ENCODE measurements at regions not wholly inside any gene's neighbourhood (a gene's known extent, or its start where the extent isn't known, plus 50 kb on each side); places are given as distances from the start of the nearest gene placed in this dataset.

DNA sequence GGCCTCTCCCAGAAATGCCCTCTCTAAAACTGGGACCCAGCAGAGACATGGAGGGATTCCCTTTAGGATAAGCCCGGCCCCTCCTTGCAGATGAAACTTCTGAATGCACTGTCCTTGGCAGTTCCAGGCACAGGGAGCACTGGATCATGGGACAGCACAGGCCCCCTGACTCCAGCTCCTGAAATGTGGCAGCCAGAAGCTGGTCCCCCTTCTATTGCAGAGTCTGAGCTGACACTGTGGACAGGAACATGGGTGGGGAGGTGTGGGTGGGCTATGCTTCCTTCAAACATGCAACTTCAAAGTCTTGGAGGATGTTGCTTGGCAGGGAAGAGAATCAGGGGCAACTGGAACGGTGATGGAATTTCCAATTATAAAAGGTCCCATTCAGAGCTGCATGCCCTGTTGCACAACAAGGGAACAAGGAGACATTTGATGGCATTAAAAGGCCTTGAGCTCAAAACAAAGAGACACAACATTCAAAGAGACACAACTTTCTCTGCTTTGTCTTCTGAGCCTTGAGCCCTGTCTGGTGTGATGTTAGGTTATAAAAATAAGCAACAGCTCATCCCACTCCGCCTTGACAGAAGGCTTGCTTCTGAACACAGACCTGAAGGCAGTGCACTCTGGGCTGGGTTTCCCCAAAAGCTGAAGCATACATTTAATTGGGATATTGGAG, 239.0 kb downstream of the OSR1 start:
- Histone ChIP-seq H3K4me3 (no peak overlapping the region), H3K9me3 (replicated peaks) (no peaks in the 10 kb centered on the region), H3K36me3 (no peaks in the 10 kb centered on the region), H3K27ac (replicated peaks) (no peak overlapping the region), H3K27me3 (ENCODE audit: low read depth) (no peaks in the 10 kb centered on the region), H3K4me1 (no peaks in the 10 kb centered on the region)
- no peak for DNase-seq
- TF ChIP-seq, protein P1, sequence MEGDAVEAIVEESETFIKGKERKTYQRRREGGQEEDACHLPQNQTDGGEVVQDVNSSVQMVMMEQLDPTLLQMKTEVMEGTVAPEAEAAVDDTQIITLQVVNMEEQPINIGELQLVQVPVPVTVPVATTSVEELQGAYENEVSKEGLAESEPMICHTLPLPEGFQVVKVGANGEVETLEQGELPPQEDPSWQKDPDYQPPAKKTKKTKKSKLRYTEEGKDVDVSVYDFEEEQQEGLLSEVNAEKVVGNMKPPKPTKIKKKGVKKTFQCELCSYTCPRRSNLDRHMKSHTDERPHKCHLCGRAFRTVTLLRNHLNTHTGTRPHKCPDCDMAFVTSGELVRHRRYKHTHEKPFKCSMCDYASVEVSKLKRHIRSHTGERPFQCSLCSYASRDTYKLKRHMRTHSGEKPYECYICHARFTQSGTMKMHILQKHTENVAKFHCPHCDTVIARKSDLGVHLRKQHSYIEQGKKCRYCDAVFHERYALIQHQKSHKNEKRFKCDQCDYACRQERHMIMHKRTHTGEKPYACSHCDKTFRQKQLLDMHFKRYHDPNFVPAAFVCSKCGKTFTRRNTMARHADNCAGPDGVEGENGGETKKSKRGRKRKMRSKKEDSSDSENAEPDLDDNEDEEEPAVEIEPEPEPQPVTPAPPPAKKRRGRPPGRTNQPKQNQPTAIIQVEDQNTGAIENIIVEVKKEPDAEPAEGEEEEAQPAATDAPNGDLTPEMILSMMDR (IDR thresholded peaks at IDR 0.05; ENCODE audit: borderline replicate concordance), result no peak
- intact Hi-C loops (cut with micrococcal nuclease), result no loop called here

DNA sequence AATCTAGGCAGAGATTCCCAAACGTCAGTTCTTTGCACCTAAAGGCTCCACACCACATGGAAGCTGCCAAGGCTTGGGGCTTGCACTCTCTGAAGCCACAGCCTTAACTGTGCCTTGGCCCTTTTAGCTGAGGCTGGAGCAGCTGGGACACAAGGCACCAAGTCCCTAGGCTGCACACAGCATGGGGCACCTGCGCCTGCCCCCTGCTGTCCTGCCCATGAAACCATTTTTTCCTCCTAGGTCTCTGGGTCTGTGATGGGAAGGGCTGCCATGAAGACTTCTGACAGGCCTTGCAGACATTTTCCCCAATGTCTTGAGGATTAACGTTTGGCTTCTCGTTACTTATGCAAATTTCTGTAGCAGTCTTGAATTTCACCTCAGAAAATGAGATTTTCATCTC, 241.5 kb downstream of the OSR1 start:
- TF ChIP-seq, protein P1 (IDR thresholded peaks at IDR 0.05; ENCODE audit: borderline replicate concordance), result no peak
- Histone ChIP-seq H3K4me3 (no peak overlapping the region), H3K27ac (replicated peaks) (no peak overlapping the region), H3K27me3 (ENCODE audit: low read depth) (no peaks in the 10 kb centered on the region), H3K36me3 (no peaks in the 10 kb centered on the region), H3K4me1 (no peaks in the 10 kb centered on the region), H3K9me3 (replicated peaks) (no peaks in the 10 kb centered on the region)
- no peak for DNase-seq
- intact Hi-C loops (cut with micrococcal nuclease), result no loop called here

DNA sequence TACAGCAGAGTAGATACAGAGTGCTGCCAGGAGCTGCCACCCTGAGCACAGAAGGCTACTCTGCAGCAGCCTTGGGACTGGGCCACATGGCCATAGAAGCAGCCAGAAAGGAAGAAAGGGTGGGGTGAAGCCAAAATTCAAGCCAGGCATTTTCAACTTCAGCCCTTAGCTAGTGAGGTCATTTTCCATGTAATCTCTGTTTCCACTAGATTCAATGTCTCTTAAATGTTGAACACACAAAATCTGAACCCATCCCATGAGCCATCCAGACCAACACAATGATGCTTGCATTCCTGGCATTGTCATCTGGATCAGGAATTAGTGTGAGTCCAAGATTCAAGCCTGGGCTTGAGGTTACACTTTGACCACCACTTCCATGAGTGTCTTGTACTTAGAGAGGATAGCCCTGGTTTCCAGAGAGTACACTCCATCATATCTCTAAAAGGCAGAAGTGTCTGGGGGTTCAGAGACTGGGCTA, 243.6 kb downstream of the OSR1 start:
- intact Hi-C loops (cut with micrococcal nuclease), result no loop called here
- Histone ChIP-seq H3K36me3 (no peaks in the 10 kb centered on the region), H3K9me3 (replicated peaks) (no peaks in the 10 kb centered on the region), H3K4me1 (no peaks in the 10 kb centered on the region), H3K4me3 (no peak overlapping the region), H3K27me3 (ENCODE audit: low read depth) (no peaks in the 10 kb centered on the region), H3K27ac (replicated peaks) (no peak overlapping the region)
- DNase-seq, result peak; percentile 27
- TF ChIP-seq, protein P1 (IDR thresholded peaks at IDR 0.05; ENCODE audit: borderline replicate concordance), result no peak

DNA sequence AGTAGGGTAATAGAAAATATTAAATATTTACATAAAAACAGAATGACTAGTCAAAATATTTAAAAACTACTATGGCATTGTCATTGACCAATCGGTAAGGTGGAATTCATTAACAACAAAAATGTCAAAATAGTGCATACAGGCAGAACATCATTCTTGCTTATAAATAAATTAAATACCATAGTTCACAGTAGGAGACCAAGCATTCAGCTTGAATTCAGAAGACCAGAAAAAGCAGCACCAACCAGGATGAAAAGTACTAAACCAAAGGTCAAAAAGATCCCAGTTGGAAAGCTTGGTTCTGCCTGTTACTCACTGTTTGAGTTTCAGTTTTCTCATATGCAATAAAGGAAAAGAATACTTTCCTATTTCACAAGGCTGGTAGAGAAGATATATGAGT, 244.3 kb downstream of the OSR1 start:
- Histone ChIP-seq H3K4me1 (no peaks in the 10 kb centered on the region), H3K9me3 (replicated peaks) (no peaks in the 10 kb centered on the region), H3K27me3 (ENCODE audit: low read depth) (no peaks in the 10 kb centered on the region), H3K4me3 (no peak overlapping the region), H3K27ac (replicated peaks) (no peak overlapping the region), H3K36me3 (no peaks in the 10 kb centered on the region)
- TF ChIP-seq, protein P1 (IDR thresholded peaks at IDR 0.05; ENCODE audit: borderline replicate concordance), result no peak
- no peak for DNase-seq
- intact Hi-C loops (cut with micrococcal nuclease), result no loop called here

DNA sequence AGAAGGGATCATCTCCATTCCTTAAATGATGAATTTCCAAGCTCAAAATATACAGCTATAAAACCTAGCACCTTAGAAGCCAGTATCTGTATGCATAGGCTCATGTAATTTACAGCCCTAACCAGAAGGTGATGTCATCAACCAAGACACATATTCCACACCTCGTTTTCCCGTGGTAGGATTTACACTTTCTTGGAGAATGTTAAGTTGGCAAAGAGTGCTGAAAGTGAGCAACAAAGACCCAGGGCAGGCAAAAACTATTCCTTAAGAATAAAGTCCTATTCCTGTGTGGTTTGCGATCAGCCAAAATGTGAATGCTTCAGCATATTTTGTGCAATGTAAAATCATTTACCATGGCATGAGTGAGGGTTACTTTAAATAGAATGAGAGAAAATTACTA, 247.1 kb downstream of the OSR1 start:
- Histone ChIP-seq H3K27me3 (ENCODE audit: low read depth) (no peaks in the 10 kb centered on the region), H3K4me3 (no peak overlapping the region), H3K9me3 (replicated peaks) (no peaks in the 10 kb centered on the region), H3K36me3 (no peaks in the 10 kb centered on the region), H3K27ac (replicated peaks) (no peak overlapping the region), H3K4me1 (no peaks in the 10 kb centered on the region)
- TF ChIP-seq, protein P1 (IDR thresholded peaks at IDR 0.05; ENCODE audit: borderline replicate concordance), result no peak
- no peak for DNase-seq
- intact Hi-C loops (cut with micrococcal nuclease), result no loop called here
